NCI-H1417 treated with DMSO at 0.1 percent for 48 hours (cell line): ENCODE measurements at regions not wholly inside any gene's neighbourhood (a gene's known extent, or its start where the extent isn't known, plus 50 kb on each side); places are given as distances from the start of the nearest gene placed in this dataset.
A peak's percentile ranks its signal among the peaks of the same experiment; 100 is the strongest.
"Not testable (repeated sequence)": the region's sequence is repeated elsewhere in the genome, so short reads cannot be mapped to it uniquely, and the experiment has no call there.

Source experiments
- DNase-seq: peaks from one replicate; lab custom pipeline; 2025; lab: John Stamatoyannopoulos, UW

GRCh38 chr13:62407871-62408270, 992.2 kb upstream of the PCDH20 start:
- no peak for DNase-seq

- DNase-seq, result no peak
These were observed 972.9 kb upstream of the PCDH20 start for GRCh38 chr13:62388515-62388914.

- DNase-seq, result no peak
These were observed 972.0 kb upstream of the PCDH20 start for GRCh38 chr13:62387647-62388046.

- not testable (repeated sequence) for DNase-seq
These were observed 963.6 kb upstream of the PCDH20 start for GRCh38 chr13:62379241-62379640.

GRCh38 chr13:62377838-62378237, 962.2 kb upstream of the PCDH20 start:
- DNase-seq, result no peak

- peak; percentile 86 for DNase-seq
These were observed 960.0 kb upstream of the PCDH20 start for GRCh38 chr13:62375653-62376052.

GRCh38 chr13:62371737-62372136, 956.1 kb upstream of the PCDH20 start:
- DNase-seq, result no peak

- DNase-seq, result not testable (repeated sequence)
These were observed 952.3 kb upstream of the PCDH20 start for GRCh38 chr13:62367971-62368370.

GRCh38 chr13:62360609-62361008, 945.0 kb upstream of the PCDH20 start:
- peak; percentile 81 for DNase-seq

- no peak for DNase-seq
These were observed 942.9 kb upstream of the PCDH20 start for GRCh38 chr13:62358646-62358932.

GRCh38 chr13:62357887-62358645, 942.4 kb upstream of the PCDH20 start:
- no peak for DNase-seq

- DNase-seq, result no peak
These were observed 941.3 kb upstream of the PCDH20 start for GRCh38 chr13:62356977-62357376.

GRCh38 chr13:62337109-62337880, 921.6 kb upstream of the PCDH20 start:
- DNase-seq, result no peak

GRCh38 chr13:62336507-62336906, 920.9 kb upstream of the PCDH20 start:
- DNase-seq, result no peak

GRCh38 chr13:62333466-62333865, 917.8 kb upstream of the PCDH20 start:
- no peak for DNase-seq

GRCh38 chr13:62331384-62331783, 915.7 kb upstream of the PCDH20 start:
- no peak for DNase-seq

GRCh38 chr13:62327367-62327766, 911.7 kb upstream of the PCDH20 start:
- DNase-seq, result no peak

- DNase-seq, result no peak
These were observed 909.2 kb upstream of the PCDH20 start for GRCh38 chr13:62324842-62325241.

- no peak for DNase-seq
These were observed 906.2 kb upstream of the PCDH20 start for GRCh38 chr13:62321895-62322294.

GRCh38 chr13:62321139-62321538, 905.5 kb upstream of the PCDH20 start:
- no peak for DNase-seq

GRCh38 chr13:62320129-62321108, 904.8 kb upstream of the PCDH20 start:
- DNase-seq, result peak; percentile 34

- DNase-seq, result no peak
These were observed 894.3 kb upstream of the PCDH20 start for GRCh38 chr13:62309904-62310303.
